Left ventricle myocardium superior (tissue), 1 donor: ENCODE measurements at regions not wholly inside any gene's neighbourhood (a gene's known extent, or its start where the extent isn't known, plus 50 kb on each side); places are given as distances from the start of the nearest gene placed in this dataset.
"Not testable (repeated sequence)": the region's sequence is repeated elsewhere in the genome, so short reads cannot be mapped to it uniquely, and the experiment has no call there.

ENCODE experiments used
- ATAC-seq: fragments of 200-7000 bp; cut with Tn5 transposase; one replicate; pipeline ENCODE4 v1.9.1; 2020; ENCODE audit warnings: mild to moderate bottlenecking, moderate library complexity
- DNase-seq: peaks from one replicate; pipeline ENCODE4 v3.0.0-alpha.2; 2020
- intact Hi-C: fragments of 100-400 bp; cut with micrococcal nuclease; formaldehyde crosslinking; loops from one replicate; pipeline ENCODE4 v1.11.0; 2022
- donor health status: DM: no; HTN: yes; CAD: no; lungs with severe emphysema.

DNA sequence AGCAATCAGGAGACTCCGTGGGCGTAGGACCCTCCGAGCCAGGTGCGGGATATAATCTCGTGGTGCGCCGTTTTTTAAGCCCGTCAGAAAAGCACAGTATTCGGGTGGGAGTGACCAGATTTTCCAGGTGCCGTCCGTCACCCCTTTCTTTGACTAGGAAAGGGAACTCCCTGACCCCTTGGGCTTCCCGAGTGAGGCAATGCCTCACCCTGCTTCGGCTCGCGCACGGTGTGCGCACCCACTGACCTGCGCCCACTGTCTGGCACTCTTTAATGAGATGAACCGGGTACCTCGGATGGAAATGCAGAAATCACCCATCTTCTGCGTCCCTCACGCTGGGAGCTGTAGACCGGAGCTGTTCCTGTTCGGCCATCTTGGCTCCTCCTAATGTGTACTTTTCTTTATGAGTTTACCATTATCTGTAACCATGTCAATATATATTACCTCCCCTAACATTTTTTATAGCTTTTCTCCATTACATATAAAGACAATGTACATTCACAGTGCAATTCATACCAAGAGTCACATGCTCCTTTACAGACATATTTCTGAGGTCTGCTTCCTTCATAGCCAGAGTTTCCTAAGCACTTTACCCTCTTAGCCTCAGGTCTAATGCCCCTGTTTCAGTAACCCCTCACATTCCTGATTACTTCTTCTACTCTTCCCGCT lies 71.4 kb upstream of the TLE4 start:
- DNase-seq, intact Hi-C loops, ATAC-seq: not testable (repeated sequence)

DNA sequence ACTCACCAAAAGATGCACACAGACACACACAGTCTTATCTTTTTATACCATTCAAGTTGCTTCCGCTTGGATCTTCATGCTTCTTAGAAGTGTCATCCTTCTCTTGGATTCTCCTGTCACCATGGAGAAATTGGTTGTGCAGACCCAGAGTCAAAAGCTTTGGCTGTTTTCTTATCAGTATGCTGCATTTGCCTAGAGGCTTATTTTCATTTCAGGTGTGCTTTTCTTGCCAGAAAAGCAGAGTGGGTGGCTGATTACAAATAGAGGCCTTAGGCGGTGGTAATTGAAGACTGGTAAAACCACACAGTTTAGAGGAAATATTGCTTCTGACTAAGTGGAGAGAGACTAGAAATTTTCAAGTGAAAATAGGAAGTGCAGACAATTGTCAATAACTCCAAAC lies 70.2 kb upstream of the TLE4 start:
- intact Hi-C loops = no loop called here
- DNase-seq = no peak
- no peak for ATAC-seq

DNA sequence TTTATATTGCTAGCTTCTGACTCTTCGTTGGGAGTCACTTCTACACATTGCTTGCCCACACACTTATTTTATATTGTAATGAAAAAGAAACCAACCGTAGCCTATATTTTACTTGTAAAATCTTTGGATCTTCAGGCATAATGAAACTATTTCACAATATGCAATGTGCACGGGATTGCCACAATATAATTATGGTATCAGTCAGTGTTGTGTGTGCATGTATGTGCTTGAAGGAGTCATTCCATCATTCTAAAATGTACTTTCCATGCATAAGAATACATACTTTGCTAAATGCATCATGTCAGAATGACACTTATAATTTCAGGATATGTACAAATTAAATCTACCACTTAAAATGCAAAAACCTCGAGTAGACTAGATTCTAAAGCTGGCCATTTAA lies 64.0 kb upstream of the TLE4 start:
- DNase-seq (no peak), ATAC-seq (no peak)
- intact Hi-C loops = no loop called here

DNA sequence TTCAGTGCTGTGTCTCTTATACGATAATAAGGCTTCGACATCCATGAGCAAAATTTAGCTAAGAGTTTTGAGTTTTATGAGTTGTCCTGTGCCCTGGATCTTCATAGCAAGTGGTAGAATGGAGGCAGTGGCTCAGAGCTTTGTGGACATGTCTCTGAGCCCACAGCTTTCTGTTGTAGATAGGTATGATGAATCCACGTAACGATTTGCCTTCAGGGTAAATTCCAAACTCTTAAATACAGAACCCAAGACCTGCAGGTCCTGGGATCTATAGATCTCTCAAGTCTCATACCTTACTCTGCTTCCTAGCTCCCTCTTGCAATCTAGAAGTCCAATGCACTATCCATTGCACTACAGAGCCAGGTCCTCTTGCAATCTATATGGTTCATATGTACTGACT lies 59.5 kb upstream of the TLE4 start:
- intact Hi-C loops = no loop called here
- ATAC-seq = no peak
- DNase-seq = no peak
